ENCODE measurements at regions not wholly inside any gene's neighbourhood (a gene's known extent, or its start where the extent isn't known, plus 50 kb on each side); places are given as distances from the start of the nearest gene placed in this dataset.

GRCh38 chr2:40535972-40536371 lies 84.1 kb upstream of the SLC8A1 start:
- H3K79me2 ChIP-seq (ENCODE audit: low read length), result no peaks in the 10 kb centered on the region

GRCh38 chr2:40540026-40540425 lies 88.1 kb upstream of the SLC8A1 start:
- no peaks in the 10 kb centered on the region for H3K9me3 ChIP-seq (replicated peaks; ENCODE audit: insufficient read depth, low read length)
- H4K20me1 ChIP-seq (ENCODE audit: insufficient read depth, low read length), result no peaks in the 10 kb centered on the region
- H3K27ac ChIP-seq (ENCODE audit: low read length), result no peak overlapping the region
- H3K79me2 ChIP-seq (ENCODE audit: low read length), result no peaks in the 10 kb centered on the region
- H3K36me3 ChIP-seq (replicated peaks; ENCODE audit: insufficient read depth, low read length), result no peaks in the 10 kb centered on the region
- H3F3A ChIP-seq (ENCODE audit: insufficient read depth, low read length), result no peaks in the 10 kb centered on the region
- TF ChIP-seq CTCF (IDR thresholded peaks at IDR 0.05; ENCODE audit: low read length), result no peak
- no peak for TF ChIP-seq EZH2phosphoT487 (IDR thresholded peaks at IDR 0.05; ENCODE audit: low read length)
- no peak for TF ChIP-seq EZH2 (optimal IDR thresholded peaks at IDR 0.05; ENCODE audit: low read depth, low read length)
- H2AFZ ChIP-seq (ENCODE audit: low read length), result no peak overlapping the region
- no peaks in the 10 kb centered on the region for H3K27me3 ChIP-seq (replicated peaks; ENCODE audit: insufficient read depth, low read length)
- no peaks in the 10 kb centered on the region for H3K9me2 ChIP-seq (replicated peaks; ENCODE audit: insufficient read depth, low read length)
- no peak overlapping the region for H3K4me3 ChIP-seq (ENCODE audit: low read length)
- H3K9ac ChIP-seq (ENCODE audit: low read length), result no peak overlapping the region
- H3K4me1 ChIP-seq (ENCODE audit: low read length), result no peaks in the 10 kb centered on the region
- no peak for DNase-seq
- H3K4me2 ChIP-seq (ENCODE audit: low read depth, low read length), result no peak overlapping the region

More at GRCh38 chr2:40535972-40536371, 84.1 kb upstream of the SLC8A1 start:
- Histone ChIP-seq H3K9me3 (replicated peaks; ENCODE audit: insufficient read depth, low read length) (no peaks in the 10 kb centered on the region), H4K20me1 (ENCODE audit: insufficient read depth, low read length) (no peaks in the 10 kb centered on the region), H3K4me2 (ENCODE audit: low read depth, low read length) (no peak overlapping the region), H3K27me3 (replicated peaks; ENCODE audit: insufficient read depth, low read length) (no peaks in the 10 kb centered on the region), H3K36me3 (replicated peaks; ENCODE audit: insufficient read depth, low read length) (no peaks in the 10 kb centered on the region), H2AFZ (ENCODE audit: low read length) (no peak overlapping the region), H3K4me1 (ENCODE audit: low read length) (no peaks in the 10 kb centered on the region), H3F3A (ENCODE audit: insufficient read depth, low read length) (no peaks in the 10 kb centered on the region), H3K4me3 (ENCODE audit: low read length) (no peak overlapping the region), H3K9ac (ENCODE audit: low read length) (no peak overlapping the region), H3K27ac (ENCODE audit: low read length) (no peak overlapping the region), H3K9me2 (replicated peaks; ENCODE audit: insufficient read depth, low read length) (no peaks in the 10 kb centered on the region)
- no peak for DNase-seq
- TF ChIP-seq EZH2phosphoT487 (IDR thresholded peaks at IDR 0.05; ENCODE audit: low read length), result no peak
- TF ChIP-seq CTCF (IDR thresholded peaks at IDR 0.05; ENCODE audit: low read length), result no peak
- TF ChIP-seq EZH2 (optimal IDR thresholded peaks at IDR 0.05; ENCODE audit: low read depth, low read length), result no peak

- H3K27me3 ChIP-seq (replicated peaks; ENCODE audit: insufficient read depth, low read length), result no peaks in the 10 kb centered on the region
- H3K27ac ChIP-seq (ENCODE audit: low read length), result no peak overlapping the region
- H2AFZ ChIP-seq (ENCODE audit: low read length), result no peak overlapping the region
- no peak overlapping the region for H3K4me2 ChIP-seq (ENCODE audit: low read depth, low read length)
- no peaks in the 10 kb centered on the region for H3K9me3 ChIP-seq (replicated peaks; ENCODE audit: insufficient read depth, low read length)
- DNase-seq, result no peak
- no peaks in the 10 kb centered on the region for H3K9me2 ChIP-seq (replicated peaks; ENCODE audit: insufficient read depth, low read length)
- no peaks in the 10 kb centered on the region for H3K36me3 ChIP-seq (replicated peaks; ENCODE audit: insufficient read depth, low read length)
- TF ChIP-seq EZH2phosphoT487 (IDR thresholded peaks at IDR 0.05; ENCODE audit: low read length) (no peak), EZH2 (optimal IDR thresholded peaks at IDR 0.05; ENCODE audit: low read depth, low read length) (no peak), CTCF (IDR thresholded peaks at IDR 0.05; ENCODE audit: low read length) (no peak)
- H3F3A ChIP-seq (ENCODE audit: insufficient read depth, low read length), result no peaks in the 10 kb centered on the region
- H3K79me2 ChIP-seq (ENCODE audit: low read length), result no peaks in the 10 kb centered on the region
- no peak overlapping the region for H3K4me3 ChIP-seq (ENCODE audit: low read length)
- H4K20me1 ChIP-seq (ENCODE audit: insufficient read depth, low read length), result no peaks in the 10 kb centered on the region
- H3K9ac ChIP-seq (ENCODE audit: low read length), result no peak overlapping the region
- H3K4me1 ChIP-seq (ENCODE audit: low read length), result no peaks in the 10 kb centered on the region
Measured at GRCh38 chr2:40543381-40543780, 91.5 kb upstream of the SLC8A1 start.

Data from MM.1S (cell line).